H54 (cell line): ENCODE measurements at regions not wholly inside any gene's neighbourhood (a gene's known extent, or its start where the extent isn't known, plus 50 kb on each side); places are given as distances from the start of the nearest gene placed in this dataset.
"Not testable (repeated sequence)": the region's sequence is repeated elsewhere in the genome, so short reads cannot be mapped to it uniquely, and the experiment has no call there.

Experiments
- DNase-seq: peaks from one replicate; pipeline ENCODE4 v3.0.0; 2011; ENCODE audit warnings: low spot score, mixed read lengths; ENCODE audit not compliant: insufficient read length
- FAIRE-seq: peaks from 3 replicates; lab custom pipeline; 2011; peaks lifted over from hg19 to GRCh38; lab: Jason Lieb, UNC
- POLR2A ChIP-seq: IDR thresholded peaks from 2 replicates; pipeline ENCODE4 v1.6.1; 2011; ENCODE audit warnings: low read depth, mild to moderate bottlenecking, low read length

- DNase-seq (no peak), FAIRE-seq (no peak)
- TF ChIP-seq POLR2A, result no peak
Measured at GRCh38 chr4:1589098-1589497, 95.0 kb downstream of the FAM53A start.

GRCh38 chr4:1588306-1588705 lies 95.8 kb downstream of the FAM53A start:
- DNase-seq (no peak), FAIRE-seq (no peak)
- TF ChIP-seq POLR2A, result no peak

- TF ChIP-seq POLR2A, result no peak
- DNase-seq (no peak), FAIRE-seq (no peak)
Measured at GRCh38 chr4:1584498-1584897, 99.6 kb downstream of the FAM53A start.

- FAIRE-seq (no peak), DNase-seq (no peak)
- TF ChIP-seq POLR2A, result no peak
Measured at GRCh38 chr4:1583859-1584258, 100.3 kb downstream of the FAM53A start.

GRCh38 chr4:1583051-1583785 lies 100.9 kb downstream of the FAM53A start:
- FAIRE-seq, result no peak
- no peak for DNase-seq

GRCh38 chr4:1582227-1582626 lies 101.9 kb downstream of the FAM53A start:
- no peak for FAIRE-seq
- DNase-seq, result no peak

More at GRCh38 chr4:1583051-1583785, 100.9 kb downstream of the FAM53A start:
- TF ChIP-seq POLR2A, result no peak

GRCh38 chr4:1581164-1581894 lies 102.8 kb downstream of the FAM53A start:
- DNase-seq, result peak; percentile 78

More at GRCh38 chr4:1582227-1582626, 101.9 kb downstream of the FAM53A start:
- TF ChIP-seq POLR2A, result no peak

GRCh38 chr4:1580692-1581012 lies 103.5 kb downstream of the FAM53A start:
- DNase-seq, FAIRE-seq: not testable (repeated sequence)

More at GRCh38 chr4:1581164-1581894, 102.8 kb downstream of the FAM53A start:
- not testable (repeated sequence) for FAIRE-seq

GRCh38 chr4:1579901-1580691 lies 104.0 kb downstream of the FAM53A start:
- FAIRE-seq (no peak), DNase-seq (peak; percentile 75)
- TF ChIP-seq POLR2A, result peak; percentile 55; the same call in 1 of the 2 replicates

- FAIRE-seq (no peak), DNase-seq (peak; percentile 88)
- TF ChIP-seq POLR2A, result peak; percentile 57
Measured at GRCh38 chr4:1579001-1579900, 104.9 kb downstream of the FAM53A start.

- no peak for FAIRE-seq
- no peak for TF ChIP-seq POLR2A
- DNase-seq, result no peak
Measured at GRCh38 chr4:1578251-1578773, 105.8 kb downstream of the FAM53A start.

GRCh38 chr4:1577822-1578217 lies 106.3 kb downstream of the FAM53A start:
- no peak for FAIRE-seq
- no peak for DNase-seq
- no peak for TF ChIP-seq POLR2A
